HepG2 (cell line): ENCODE measurements at regions not wholly inside any gene's neighbourhood (a gene's known extent, or its start where the extent isn't known, plus 50 kb on each side); places are given as distances from the start of the nearest gene placed in this dataset.

Experiments
- AHR ChIP-seq: IDR thresholded peaks from 2 replicates; pipeline ENCODE4 v1.6.1; 2018; ENCODE audit warnings: missing genetic modification reagents, missing compliant biosample characterization
- BRD4 ChIP-seq: sonication (generic); formaldehyde crosslinking; IDR thresholded peaks from 2 replicates; pipeline ENCODE4 v1.4.0; 2020; ENCODE audit warnings: missing genetic modification reagents
- EP300 ChIP-seq, 3 experiments: sonication (generic) in 1 of 3; formaldehyde crosslinking in 1 of 3; IDR thresholded peaks; 2 replicates each; pipeline versions ENCODE4 v1.5.1 to v1.6.1; 2011 to 2020; ENCODE audit warnings: low read depth in 2 of 3, low read length in 2 of 3, borderline replicate concordance in 1 of 3, improper control_type of control experiment in 1 of 3, mild to moderate bottlenecking in 1 of 3, missing genetic modification reagents in 1 of 3, moderate library complexity in 1 of 3
- EZH2 ChIP-seq: conservative IDR thresholded peaks from 2 replicates; pipeline ENCODE4 v1.6.1; 2012; ENCODE audit warnings: mild to moderate bottlenecking, low read depth, low read length, moderate library complexity
- MTA3 ChIP-seq: sonication (generic); formaldehyde crosslinking; IDR thresholded peaks from 2 replicates; pipeline ENCODE4 v1.4.0; 2020; ENCODE audit warnings: missing genetic modification reagents
- NFYB ChIP-seq: sonication (generic); formaldehyde crosslinking; IDR thresholded peaks from 2 replicates; pipeline ENCODE4 v1.4.0; 2020; ENCODE audit warnings: missing genetic modification reagents
- POGK ChIP-seq: sonication (generic); formaldehyde crosslinking; conservative IDR thresholded peaks from 2 replicates; pipeline ENCODE4 v1.8.0; 2022; ENCODE audit warnings: mild to moderate bottlenecking, moderate library complexity, missing genetic modification reagents
- ZBTB14 ChIP-seq: sonication (generic); formaldehyde crosslinking; IDR thresholded peaks from 2 replicates; pipeline ENCODE4 v1.4.0; 2020; ENCODE audit warnings: missing genetic modification reagents
- TF ChIP-seq, protein P1 (sequence below): sonication (generic); formaldehyde crosslinking; IDR thresholded peaks from 2 replicates; pipeline ENCODE4 v1.5.0; 2020; ENCODE audit warnings: mild to moderate bottlenecking, missing genetic modification reagents, moderate library complexity
- TF ChIP-seq, protein P2 (sequence below): sonication (generic); formaldehyde crosslinking; IDR thresholded peaks from 2 replicates; pipeline ENCODE4 v1.5.1; 2020; ENCODE audit warnings: missing genetic modification reagents, mild to moderate bottlenecking, borderline replicate concordance

DNA sequence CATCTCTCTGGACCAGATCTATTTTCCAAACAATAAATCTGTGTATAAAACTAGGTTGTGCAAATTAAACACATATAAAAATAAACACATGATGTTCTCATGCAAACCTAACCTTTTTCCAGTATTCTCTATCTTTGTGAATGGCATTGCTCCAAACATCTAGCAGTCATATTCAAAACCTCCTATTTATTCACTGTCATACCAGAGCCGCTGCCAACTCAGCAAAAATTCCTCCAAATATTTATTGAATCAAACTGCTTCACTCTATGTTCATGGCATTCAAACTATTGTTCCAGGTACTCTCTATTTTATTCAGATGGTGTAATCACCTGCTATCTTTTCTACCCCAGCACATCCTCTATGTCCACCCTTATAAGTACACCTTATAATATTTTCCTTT lies 652.1 kb upstream of the RIOK2 start:
- TF ChIP-seq EZH2 (no peak), MTA3 (CRISPR knock-in tag) (no peak), AHR (CRISPR knock-in tag) (no peak), NFYB (CRISPR knock-in tag) (no peak), BRD4 (CRISPR knock-in tag) (no peak), ZBTB14 (CRISPR knock-in tag) (no peak), EP300 (IDR thresholded peaks at IDR 0.05; ENCODE audit: low read depth in 2 of 2, low read length in 2 of 2) (no peak), EP300 (CRISPR knock-in tag; IDR thresholded peaks at IDR 0.05; ENCODE audit: borderline replicate concordance) (no peak), POGK (CRISPR knock-in tag) (no peak)
- TF ChIP-seq, protein P1, sequence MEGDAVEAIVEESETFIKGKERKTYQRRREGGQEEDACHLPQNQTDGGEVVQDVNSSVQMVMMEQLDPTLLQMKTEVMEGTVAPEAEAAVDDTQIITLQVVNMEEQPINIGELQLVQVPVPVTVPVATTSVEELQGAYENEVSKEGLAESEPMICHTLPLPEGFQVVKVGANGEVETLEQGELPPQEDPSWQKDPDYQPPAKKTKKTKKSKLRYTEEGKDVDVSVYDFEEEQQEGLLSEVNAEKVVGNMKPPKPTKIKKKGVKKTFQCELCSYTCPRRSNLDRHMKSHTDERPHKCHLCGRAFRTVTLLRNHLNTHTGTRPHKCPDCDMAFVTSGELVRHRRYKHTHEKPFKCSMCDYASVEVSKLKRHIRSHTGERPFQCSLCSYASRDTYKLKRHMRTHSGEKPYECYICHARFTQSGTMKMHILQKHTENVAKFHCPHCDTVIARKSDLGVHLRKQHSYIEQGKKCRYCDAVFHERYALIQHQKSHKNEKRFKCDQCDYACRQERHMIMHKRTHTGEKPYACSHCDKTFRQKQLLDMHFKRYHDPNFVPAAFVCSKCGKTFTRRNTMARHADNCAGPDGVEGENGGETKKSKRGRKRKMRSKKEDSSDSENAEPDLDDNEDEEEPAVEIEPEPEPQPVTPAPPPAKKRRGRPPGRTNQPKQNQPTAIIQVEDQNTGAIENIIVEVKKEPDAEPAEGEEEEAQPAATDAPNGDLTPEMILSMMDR (CRISPR knock-in tag): no peak
- TF ChIP-seq, protein P2, sequence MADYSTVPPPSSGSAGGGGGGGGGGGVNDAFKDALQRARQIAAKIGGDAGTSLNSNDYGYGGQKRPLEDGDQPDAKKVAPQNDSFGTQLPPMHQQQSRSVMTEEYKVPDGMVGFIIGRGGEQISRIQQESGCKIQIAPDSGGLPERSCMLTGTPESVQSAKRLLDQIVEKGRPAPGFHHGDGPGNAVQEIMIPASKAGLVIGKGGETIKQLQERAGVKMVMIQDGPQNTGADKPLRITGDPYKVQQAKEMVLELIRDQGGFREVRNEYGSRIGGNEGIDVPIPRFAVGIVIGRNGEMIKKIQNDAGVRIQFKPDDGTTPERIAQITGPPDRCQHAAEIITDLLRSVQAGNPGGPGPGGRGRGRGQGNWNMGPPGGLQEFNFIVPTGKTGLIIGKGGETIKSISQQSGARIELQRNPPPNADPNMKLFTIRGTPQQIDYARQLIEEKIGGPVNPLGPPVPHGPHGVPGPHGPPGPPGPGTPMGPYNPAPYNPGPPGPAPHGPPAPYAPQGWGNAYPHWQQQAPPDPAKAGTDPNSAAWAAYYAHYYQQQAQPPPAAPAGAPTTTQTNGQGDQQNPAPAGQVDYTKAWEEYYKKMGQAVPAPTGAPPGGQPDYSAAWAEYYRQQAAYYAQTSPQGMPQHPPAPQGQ (CRISPR knock-in tag): no peak
